GM12878 (cell line): ENCODE measurements at regions not wholly inside any gene's neighbourhood (a gene's known extent, or its start where the extent isn't known, plus 50 kb on each side); places are given as distances from the start of the nearest gene placed in this dataset.

ENCODE experiments used
- ATAC-seq: fragments of 200-7000 bp; cut with Tn5 transposase; 3 replicates; pipeline ENCODE4 v1.9.1; 2020; ENCODE audit warnings: mild to moderate bottlenecking, moderate library complexity
- BruUV-seq: library from RNA; stranded (reverse); fragments of 400-500 nt; replicated peaks from 2 replicates; lab custom pipeline; 2021; lab: Mats Ljungman, UMichigan
- CTCF ChIA-PET: fragments of 300-600 bp; sonication (Branson Sonifier 250); formaldehyde crosslinking; extraction: SDS; loops from one replicate; lab custom pipeline; 2021; ENCODE audit warnings: inconsistent platforms; lab: Yijun Ruan, JAX
- POLR2A ChIA-PET: fragments of 350-600 bp; formaldehyde crosslinking; extraction: SDS; loops from one replicate; lab custom pipeline; 2021; ENCODE audit warnings: inconsistent platforms; lab: Charles Lee
- RAD21 ChIA-PET: fragments of 300-600 bp; sonication (Branson Sonifier 250); formaldehyde crosslinking; loops from one replicate; lab custom pipeline; 2023; ENCODE audit warnings: antibody characterized with exemption; ENCODE audit not compliant: unreplicated experiment; lab: Charles Lee
- SMC1A ChIA-PET: fragments of 300-600 bp; sonication (Branson Sonifier 250); formaldehyde crosslinking; loops from one replicate; lab custom pipeline; 2023; ENCODE audit not compliant: unreplicated experiment, uncharacterized antibody; lab: Charles Lee
- DNase-seq: peaks from one replicate; pipeline ENCODE4 v3.0.0-alpha.2; 2011; ENCODE audit warnings: low read depth, low spot score
- FAIRE-seq: peaks from 3 replicates; lab custom pipeline; 2011; peaks lifted over from hg19 to GRCh38; lab: Jason Lieb, UNC
- H2AFZ ChIP-seq: 2 replicates; pipeline ENCODE4 v1.6.0; 2011; ENCODE audit warnings: low read depth, low read length, control low read depth; ENCODE audit not compliant: control insufficient read depth
- H3K27ac ChIP-seq: 2 replicates; pipeline ENCODE4 v1.5.1; 2011; ENCODE audit warnings: control low read depth; ENCODE audit not compliant: control insufficient read depth, insufficient read depth
- H3K27me3 ChIP-seq, 2 experiments: replicated peaks in 1 of 2; 2 replicates each; pipeline versions ENCODE4 v1.6.0 to v1.6.1; 2011; ENCODE audit warnings: low read length in 1 of 2; ENCODE audit not compliant: control insufficient read depth in 2 of 2, insufficient read depth in 2 of 2
- H3K36me3 ChIP-seq, 2 experiments: 2 replicates each; pipeline ENCODE4 v1.5.1; 2011; ENCODE audit warnings: low read length in 1 of 2; ENCODE audit not compliant: control insufficient read depth in 2 of 2, insufficient read depth in 2 of 2
- H3K4me1 ChIP-seq: 2 replicates; pipeline ENCODE4 v1.6.1; 2011; ENCODE audit warnings: mild to moderate bottlenecking, low read length, moderate library complexity, mixed read lengths; ENCODE audit not compliant: control insufficient read depth, insufficient read depth
- H3K4me2 ChIP-seq: 2 replicates; pipeline ENCODE4 v1.6.0; 2011; ENCODE audit warnings: control low read depth; ENCODE audit not compliant: control insufficient read depth, insufficient read depth
- H3K4me3 ChIP-seq: fragments of 200-600 bp; sonication (generic); 2 replicates; pipeline ENCODE4 v1.5.1; 2016
- H3K79me2 ChIP-seq: 2 replicates; pipeline ENCODE4 v1.6.0; 2011; ENCODE audit warnings: low read length; ENCODE audit not compliant: control insufficient read depth, insufficient read depth
- H3K9ac ChIP-seq: 2 replicates; pipeline ENCODE4 v1.8.0; 2011; ENCODE audit warnings: low read length, control low read depth, mixed read lengths; ENCODE audit not compliant: control insufficient read depth, insufficient read depth
- H3K9me3 ChIP-seq: replicated peaks from 3 replicates; pipeline ENCODE4 v1.5.1; 2011; ENCODE audit warnings: mild to moderate bottlenecking, low read length; ENCODE audit not compliant: control insufficient read depth, insufficient read depth
- H4K20me1 ChIP-seq: 2 replicates; pipeline ENCODE4 v1.6.0; 2011; ENCODE audit not compliant: control insufficient read depth, insufficient read depth
- ATF3 ChIP-seq: IDR thresholded peaks from 2 replicates; pipeline ENCODE4 v1.6.1; 2011; ENCODE audit warnings: low read depth, mild to moderate bottlenecking, low read length, moderate library complexity, borderline replicate concordance; ENCODE audit errors: extremely low read depth
- EP300 ChIP-seq, 2 experiments: fragments of 150-350 bp in 1 of 2; IDR thresholded peaks; 2 replicates each; pipeline ENCODE4 v1.6.1; 2011 to 2012; ENCODE audit warnings: low read depth in 2 of 2, low read length in 2 of 2, borderline replicate concordance in 1 of 2, improper control_type of control experiment in 1 of 2, inconsistent platforms in 1 of 2; ENCODE audit not compliant: control insufficient read depth in 1 of 2
- MLLT1 ChIP-seq: fragments of 450-650 bp; IDR thresholded peaks from 2 replicates; pipeline ENCODE4 v1.6.1; 2016; ENCODE audit warnings: mild to moderate bottlenecking
- TCF3 ChIP-seq: IDR thresholded peaks from 2 replicates; pipeline ENCODE4 v1.6.1; 2012; ENCODE audit warnings: low read depth, mild to moderate bottlenecking, low read length, borderline replicate concordance; ENCODE audit not compliant: insufficient read depth
- TCF7 ChIP-seq: IDR thresholded peaks from 2 replicates; pipeline ENCODE4 v1.6.1; 2014; ENCODE audit warnings: antibody characterized with exemption, borderline replicate concordance
- ZNF207 ChIP-seq: fragments of 450-650 bp; IDR thresholded peaks from 2 replicates; pipeline ENCODE4 v1.6.1; 2014; ENCODE audit warnings: antibody characterized with exemption, mild to moderate bottlenecking, borderline replicate concordance
- ZNF687 ChIP-seq: fragments of 450-650 bp; IDR thresholded peaks from 2 replicates; pipeline ENCODE4 v1.6.1; 2017; ENCODE audit warnings: mild to moderate bottlenecking, moderate library complexity
- WGBS: methylation state at CpG from one replicate; pipeline ENCODE4 v1.1.6; 2016; ENCODE audit warnings: low lambda C conversion rate; ENCODE audit not compliant: insufficient replicate concordance, insufficient coverage; ENCODE audit errors: missing lambda C conversion rate; 5-methylcytosine and 5-hydroxymethylcytosine counted together
- in situ Hi-C: fragments of 300-500 bp; cut with MboI; formaldehyde crosslinking; loops from 9 replicates; pipeline ENCODE4 v1.14.3; 2018; ENCODE audit warnings: mixed read lengths
- intact Hi-C: fragments of 100-400 bp; cut with micrococcal nuclease; formaldehyde crosslinking; loops from one replicate; pipeline ENCODE4 v1.14.2; 2022; ENCODE audit not compliant: unreplicated experiment

GRCh38 chr4:12691168-12691567 lies 793.0 kb downstream of the RAB28 start:
- intact Hi-C loops (no loop called here), in situ Hi-C loops (no loop called here)
- H3K27ac ChIP-seq: no peak overlapping the region
- no peaks in the 10 kb centered on the region for H3K4me1 ChIP-seq
- H3K4me2 ChIP-seq: no peak overlapping the region
- H3K4me3 ChIP-seq: no peak overlapping the region
- H3K79me2 ChIP-seq: no peaks in the 10 kb centered on the region
- DNase-seq: no peak
- ChIA-PET SMC1A (no interaction called here), RAD21 (no interaction called here), POLR2A (no interaction called here), CTCF (no interaction called here)
- H2AFZ ChIP-seq: no peak overlapping the region
- no peak for FAIRE-seq
- no peaks in the 10 kb centered on the region for H3K9me3 ChIP-seq
- H4K20me1 ChIP-seq: no peaks in the 10 kb centered on the region
- TF ChIP-seq ATF3 (no peak), EP300 (IDR thresholded peaks at IDR 0.05; ENCODE audit: borderline replicate concordance in 1 of 2, control insufficient read depth in 1 of 2, low read depth in 2 of 2, low read length in 2 of 2) (no peak)
- H3K27me3 ChIP-seq: no peaks in the 10 kb centered on the region
- no peak for ATAC-seq
- no peak overlapping the region for H3K9ac ChIP-seq
- no peaks in the 10 kb centered on the region for H3K36me3 ChIP-seq
- BruUV-seq: no TSS peak

- ATAC-seq (no peak), DNase-seq (no peak)
- ChIA-PET SMC1A (no interaction called here), CTCF (no interaction called here), RAD21 (no interaction called here), POLR2A (no interaction called here)
- Histone ChIP-seq H2AFZ (no peak overlapping the region), H4K20me1 (no peaks in the 10 kb centered on the region), H3K79me2 (no peaks in the 10 kb centered on the region), H3K9ac (no peak overlapping the region), H3K36me3 (no peaks in the 10 kb centered on the region), H3K27ac (no peak overlapping the region)
- no peak for TF ChIP-seq TCF7
- TF ChIP-seq ZNF207: no peak
- no peak for TF ChIP-seq TCF3
- TF ChIP-seq MLLT1: no peak
- no peak for TF ChIP-seq ZNF687
- TF ChIP-seq, all 136 proteins: peak for 0
- Histone ChIP-seq H3K27me3 (no peaks in the 10 kb centered on the region), H3K4me2 (no peak overlapping the region), H3K4me1 (no peaks in the 10 kb centered on the region), H3K4me3 (no peak overlapping the region), H3K9me3 (no peaks in the 10 kb centered on the region)
- 40% methylated on average over 2 of the region's 2 CpGs for WGBS
- in situ Hi-C loops: no loop called here
- intact Hi-C loops: no loop called here
- no peak for FAIRE-seq
- BruUV-seq: no TSS peak
Observed at GRCh38 chr4:12689457-12689856, 794.7 kb downstream of the RAB28 start.
